AG08395 (cell line): ENCODE measurements at regions not wholly inside any gene's neighbourhood (a gene's known extent, or its start where the extent isn't known, plus 50 kb on each side); places are given as distances from the start of the nearest gene placed in this dataset.
"Not testable (repeated sequence)": the region's sequence is repeated elsewhere in the genome, so short reads cannot be mapped to it uniquely, and the experiment has no call there.

Experiments used
- DNase-seq: peaks from one replicate; pipeline ENCODE4 v3.0.0; 2012; ENCODE audit warnings: mixed read lengths, low spot score

- no peak for DNase-seq
Observed at GRCh38 chr6:86476311-86476710, 461.0 kb upstream of the HTR1E start.

DNA sequence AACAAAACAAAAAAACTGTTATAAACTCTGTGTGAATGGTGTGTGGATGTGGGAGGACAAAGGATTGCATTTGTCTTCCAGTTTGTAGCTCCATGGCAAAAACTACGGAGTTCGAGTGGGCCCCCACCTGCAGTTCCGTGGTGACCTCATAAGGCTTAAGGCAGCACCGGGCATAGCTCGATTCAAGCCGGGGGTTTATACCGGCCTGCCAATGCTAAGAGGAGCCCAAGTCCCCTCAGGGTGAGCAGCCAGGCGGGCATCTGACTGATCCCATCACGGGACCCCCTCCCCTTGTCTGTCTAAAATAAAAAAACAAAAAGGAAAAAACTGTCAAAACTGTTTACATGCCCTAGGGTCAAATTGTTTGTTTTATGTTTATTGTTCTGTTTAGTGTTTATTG is 463.2 kb upstream of the HTR1E start:
- no peak for DNase-seq

DNA sequence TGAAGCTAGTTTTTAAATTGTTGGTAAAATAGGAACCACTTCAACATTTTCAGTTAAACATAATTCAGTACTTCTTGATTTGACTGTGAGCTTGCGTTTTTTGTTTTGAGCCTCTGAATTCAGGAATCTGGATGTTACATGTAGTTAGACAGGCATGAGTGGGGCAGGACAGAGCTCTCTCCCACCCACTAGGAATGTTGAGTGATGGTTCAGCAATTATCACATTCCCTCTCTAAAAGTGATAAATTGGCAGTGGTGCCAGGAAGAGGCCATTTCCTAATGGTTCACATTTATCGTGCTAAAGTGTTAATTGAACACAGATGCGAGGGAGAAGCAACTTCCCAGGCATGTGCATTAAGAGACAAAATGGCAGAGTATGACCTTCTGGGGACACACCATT is 465.5 kb upstream of the HTR1E start:
- DNase-seq = no peak

DNA sequence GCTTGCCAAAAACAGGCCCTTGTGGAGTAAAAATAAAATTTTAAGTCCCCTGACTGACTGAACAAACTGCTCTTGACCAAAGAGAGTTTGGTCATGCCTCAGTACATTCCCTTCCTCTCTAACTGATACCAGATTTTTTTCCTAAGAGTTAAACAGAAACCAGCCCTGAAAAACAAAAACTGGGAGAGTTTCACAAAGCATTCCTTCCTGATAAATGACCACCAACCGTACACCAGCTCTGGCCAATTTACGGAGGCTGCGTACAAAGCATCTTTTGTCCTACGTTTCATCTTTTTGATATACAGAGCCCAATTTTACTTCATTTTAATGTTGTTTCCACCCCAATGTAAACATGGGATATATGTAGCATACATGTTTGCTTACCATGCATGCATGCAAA is 477.4 kb upstream of the HTR1E start:
- no peak for DNase-seq

DNA sequence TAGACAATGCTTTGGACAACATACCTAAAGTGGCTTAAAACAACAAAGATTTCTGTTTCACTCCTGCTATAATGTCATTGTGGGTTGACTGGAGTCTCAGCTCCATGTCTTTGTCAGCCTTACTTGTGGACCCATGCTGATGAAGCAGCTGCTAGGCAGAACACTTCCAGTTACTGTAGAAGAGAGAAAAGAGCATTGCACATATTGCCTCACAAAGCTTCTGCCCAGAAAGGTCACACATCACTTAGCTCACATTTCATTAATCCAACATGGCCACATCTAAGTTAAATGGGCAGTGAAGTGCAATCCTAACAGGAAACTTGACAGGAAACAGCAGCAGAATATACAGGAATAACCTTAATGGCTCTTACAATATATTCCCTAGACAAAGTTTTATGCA is 480.5 kb upstream of the HTR1E start:
- no peak for DNase-seq

- DNase-seq = no peak
Observed at GRCh38 chr6:86453232-86453631, 484.1 kb upstream of the HTR1E start.

GRCh38 chr6:86448398-86448797 is 488.9 kb upstream of the HTR1E start:
- DNase-seq = no peak

DNA sequence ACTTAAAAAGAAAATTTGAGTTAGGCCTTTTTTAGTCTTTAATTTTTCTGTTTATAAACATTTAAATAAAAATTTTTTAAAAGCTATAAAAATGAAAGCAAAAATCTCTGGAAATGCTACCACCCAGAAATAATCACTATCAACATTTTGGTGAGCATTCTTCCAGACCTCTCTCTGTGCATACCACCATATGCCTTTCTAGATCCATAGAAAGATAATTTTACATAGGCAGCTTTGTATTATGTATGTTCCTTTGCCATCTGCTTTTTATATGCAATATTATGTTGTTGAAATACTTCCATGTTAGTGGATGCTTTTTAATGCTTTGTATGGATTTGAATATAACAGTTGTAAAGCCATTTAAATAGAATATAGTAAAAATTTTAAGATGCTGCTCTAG is 496.7 kb upstream of the HTR1E start:
- no peak for DNase-seq

- DNase-seq = no peak
Observed at GRCh38 chr6:86423571-86423970, 513.8 kb upstream of the HTR1E start.

DNA sequence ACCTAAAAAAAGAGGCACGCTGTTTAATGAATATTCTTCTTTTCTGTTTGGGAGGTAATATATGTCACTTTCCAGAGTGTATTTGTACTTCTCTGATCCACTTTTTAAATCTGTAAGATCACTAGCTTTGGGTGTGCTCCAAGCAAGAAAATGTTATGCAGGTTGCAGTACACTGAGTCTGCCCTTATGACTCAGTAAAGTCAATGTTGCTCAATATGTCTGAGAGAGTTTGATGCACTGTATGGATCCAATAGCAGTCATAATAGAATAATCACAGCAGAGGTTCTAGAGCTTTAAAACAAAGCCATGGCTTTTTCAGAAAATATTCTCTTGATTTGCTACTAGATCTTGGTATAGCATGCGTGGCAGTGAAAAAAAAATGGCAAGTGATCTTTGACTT is 525.3 kb upstream of the HTR1E start:
- no peak for DNase-seq

- no peak for DNase-seq
Observed at GRCh38 chr6:86407128-86407527, 530.2 kb upstream of the HTR1E start.

DNA sequence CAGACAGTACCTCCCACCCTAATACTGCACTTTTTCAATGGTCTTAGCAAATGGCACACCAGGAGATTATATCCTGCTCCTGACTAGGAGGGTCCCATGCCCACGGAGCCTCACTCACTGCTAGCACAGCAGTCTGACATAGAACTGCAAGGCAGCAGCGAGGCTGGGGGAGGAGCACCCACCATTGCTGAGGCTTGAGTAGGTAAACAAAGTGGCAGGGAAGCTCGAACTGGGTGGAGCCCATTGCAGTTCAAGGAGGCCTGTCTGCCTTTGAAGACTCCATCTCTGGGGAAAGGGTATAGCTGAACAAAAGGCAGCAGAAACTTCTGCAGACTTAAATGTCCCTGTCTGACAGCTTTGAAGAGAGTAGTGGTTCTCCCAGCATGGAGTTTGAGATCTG is 544.5 kb upstream of the HTR1E start:
- not testable (repeated sequence) for DNase-seq

- DNase-seq = no peak
Observed at GRCh38 chr6:86380571-86381125, 556.7 kb upstream of the HTR1E start.

- no peak for DNase-seq
Observed at GRCh38 chr6:86357877-86358276, 579.5 kb upstream of the HTR1E start.

- DNase-seq = no peak
Observed at GRCh38 chr6:86355271-86355670, 582.1 kb upstream of the HTR1E start.

DNA sequence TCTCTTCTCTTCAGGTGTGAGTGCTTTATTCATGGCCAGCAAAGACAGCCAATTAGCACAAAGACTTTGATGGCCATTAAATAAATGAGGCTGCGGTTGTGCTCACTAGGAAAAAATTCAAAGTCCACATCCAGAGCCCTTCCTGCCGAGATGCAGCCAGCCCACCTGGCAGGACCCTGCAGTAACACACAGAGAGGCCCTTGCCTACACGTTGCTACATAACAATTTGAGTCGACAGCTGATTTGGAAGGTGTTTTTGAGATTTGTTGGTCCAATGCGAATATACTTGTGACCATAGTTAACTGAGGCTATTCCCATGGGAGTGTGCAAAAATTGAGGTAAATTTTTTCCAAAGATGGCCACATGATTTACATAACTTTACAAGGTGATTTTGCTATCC is 605.4 kb upstream of the HTR1E start:
- DNase-seq = no peak

DNA sequence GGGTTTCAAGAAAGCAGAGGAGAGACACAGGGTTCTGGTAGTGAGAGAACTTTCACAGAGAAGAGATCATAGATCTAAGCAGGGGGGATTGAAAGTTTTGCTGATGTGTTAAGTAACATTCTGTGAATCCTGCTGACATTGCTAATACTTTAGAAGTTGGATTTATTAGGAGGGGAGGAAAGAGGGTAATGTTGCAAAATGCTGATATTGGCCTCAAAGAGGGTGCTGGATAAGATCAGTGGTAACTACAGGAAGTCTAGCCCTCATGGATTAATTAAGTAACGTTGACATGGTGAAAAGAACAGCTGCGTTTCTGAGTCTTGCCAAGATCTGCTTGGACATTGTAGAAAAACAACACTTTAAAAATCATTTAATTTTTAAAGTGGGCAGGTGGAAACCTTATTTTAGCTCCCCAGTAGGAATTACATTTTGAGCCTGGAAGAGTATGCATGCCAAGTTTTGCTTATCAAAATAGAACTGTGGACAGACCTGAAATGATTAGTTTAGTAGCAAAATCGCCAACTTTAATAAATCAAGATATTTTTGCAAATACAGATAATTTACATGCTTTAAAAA is 606.0 kb upstream of the HTR1E start:
- DNase-seq = no peak

GRCh38 chr6:86306210-86306609 is 631.1 kb upstream of the HTR1E start:
- no peak for DNase-seq

- DNase-seq = no peak
Observed at GRCh38 chr6:86285876-86286275, 643.2 kb upstream of the SYNCRIP start.

GRCh38 chr6:86284809-86285480 is 642.3 kb upstream of the SYNCRIP start:
- not testable (repeated sequence) for DNase-seq

DNA sequence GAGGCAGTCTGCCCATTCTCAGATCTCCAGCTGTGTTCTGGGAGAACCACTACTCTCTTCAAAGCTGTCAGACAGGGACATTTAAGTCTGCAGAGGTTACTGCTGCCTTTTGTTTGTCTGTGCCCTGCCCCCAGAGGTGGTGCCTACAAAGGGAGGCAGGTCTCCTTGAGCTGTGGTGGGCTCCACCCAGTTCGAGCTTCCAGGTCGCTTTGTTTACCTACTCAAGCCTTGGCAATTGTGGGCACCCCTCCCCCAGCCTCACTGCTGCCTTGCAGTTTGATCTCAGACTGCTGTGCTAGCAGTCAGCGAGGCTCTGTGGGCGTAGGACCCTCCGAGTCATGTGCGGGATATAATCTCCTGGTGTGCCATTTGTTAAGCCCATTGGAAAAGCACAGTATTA is 640.9 kb upstream of the SYNCRIP start:
- DNase-seq = not testable (repeated sequence)

DNA sequence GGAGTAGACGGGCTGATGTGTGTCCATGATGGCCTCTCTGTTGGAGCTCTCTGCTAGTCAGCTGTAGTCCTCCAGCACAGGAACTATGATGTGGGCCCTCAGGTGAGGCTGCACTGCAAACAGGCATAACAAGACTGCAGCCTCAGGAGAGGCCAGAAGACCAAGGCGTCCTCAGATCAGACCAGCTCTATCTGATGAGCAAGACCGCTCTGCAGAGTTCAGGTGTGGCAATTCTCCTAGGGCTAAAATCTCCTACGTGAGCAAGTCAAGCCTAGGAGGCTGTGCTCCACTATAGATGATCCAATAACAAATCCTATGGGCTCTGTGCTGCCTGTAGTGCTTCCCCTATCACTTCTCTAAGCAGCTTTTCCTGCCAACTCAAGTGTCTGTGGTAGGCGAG is 633.4 kb upstream of the SYNCRIP start:
- no peak for DNase-seq

GRCh38 chr6:86273936-86274335 is 631.2 kb upstream of the SYNCRIP start:
- DNase-seq = no peak

DNA sequence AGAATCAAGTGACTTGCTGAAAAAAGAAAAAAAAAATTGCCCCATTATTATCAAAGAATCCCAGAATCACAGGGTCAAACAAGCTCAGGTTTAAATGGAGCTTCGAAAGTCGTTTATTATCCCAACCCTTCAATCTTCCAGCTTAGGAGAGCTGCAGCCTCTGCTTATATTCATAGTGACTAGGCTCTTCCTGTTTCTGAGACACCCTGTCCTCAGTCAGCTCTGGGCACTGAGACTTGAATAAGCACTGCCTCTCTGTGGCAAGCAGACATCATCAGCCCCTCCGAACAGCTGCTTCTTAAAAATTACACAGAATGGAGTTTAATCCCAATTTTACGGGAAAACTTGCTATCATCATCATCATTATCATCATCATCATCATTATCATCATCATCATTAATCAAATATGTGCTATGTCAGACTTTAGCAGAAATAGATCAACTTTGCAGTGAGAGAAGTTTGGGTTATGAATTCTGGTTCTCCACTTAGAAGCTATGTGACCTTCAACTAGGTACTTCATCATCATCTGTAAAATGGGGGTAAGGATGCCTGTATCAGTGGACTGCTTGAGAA is 614.0 kb upstream of the SYNCRIP start:
- DNase-seq = no peak
